BLaER1 treated with 17β-estradiol and CSF1 and Interleukin-3, amounts not matched to agents 10 nM and 100 nM (cell line): ENCODE measurements at regions not wholly inside any gene's neighbourhood (a gene's known extent, or its start where the extent isn't known, plus 50 kb on each side); places are given as distances from the start of the nearest gene placed in this dataset.

Experiments used
- H3K27ac ChIP-seq, 11 experiments: shearing (Covaris generic); formaldehyde crosslinking; 2 replicates each; pipeline ENCODE4 v1.8.1; 2022
- H3K27me3 ChIP-seq, 11 experiments: shearing (Covaris generic); formaldehyde crosslinking; 2 replicates each; pipeline ENCODE4 v1.8.1; 2022
- H3K36me3 ChIP-seq, 11 experiments: shearing (Covaris generic); formaldehyde crosslinking; 2 replicates each; pipeline ENCODE4 v1.8.1; 2022
- H3K4me1 ChIP-seq, 10 experiments: shearing (Covaris generic); formaldehyde crosslinking; 2 replicates each; pipeline ENCODE4 v1.8.1; 2022
- H3K4me2 ChIP-seq, 11 experiments: shearing (Covaris generic); formaldehyde crosslinking; 2 replicates each; pipeline ENCODE4 v1.8.1; 2022
- H3K4me3 ChIP-seq, 10 experiments: shearing (Covaris generic); formaldehyde crosslinking; 2 replicates each; pipeline ENCODE4 v1.8.1; 2022
- H3K9ac ChIP-seq, 11 experiments: shearing (Covaris generic); formaldehyde crosslinking; 2 replicates each; pipeline ENCODE4 v1.8.1; 2022
- H3K9me3 ChIP-seq, 11 experiments: shearing (Covaris generic); formaldehyde crosslinking; replicated peaks in 1 of 11; 2 replicates each; pipeline ENCODE4 v1.8.1; 2022
- H4K20me1 ChIP-seq, 11 experiments: shearing (Covaris generic); formaldehyde crosslinking; 2 replicates each; pipeline ENCODE4 v1.8.1; 2022
- Cebpa-rat ChIP-seq, 11 experiments: shearing (Covaris generic); IDR thresholded peaks; 2 replicates each; pipeline ENCODE4 v1.8.1; 2022

DNA sequence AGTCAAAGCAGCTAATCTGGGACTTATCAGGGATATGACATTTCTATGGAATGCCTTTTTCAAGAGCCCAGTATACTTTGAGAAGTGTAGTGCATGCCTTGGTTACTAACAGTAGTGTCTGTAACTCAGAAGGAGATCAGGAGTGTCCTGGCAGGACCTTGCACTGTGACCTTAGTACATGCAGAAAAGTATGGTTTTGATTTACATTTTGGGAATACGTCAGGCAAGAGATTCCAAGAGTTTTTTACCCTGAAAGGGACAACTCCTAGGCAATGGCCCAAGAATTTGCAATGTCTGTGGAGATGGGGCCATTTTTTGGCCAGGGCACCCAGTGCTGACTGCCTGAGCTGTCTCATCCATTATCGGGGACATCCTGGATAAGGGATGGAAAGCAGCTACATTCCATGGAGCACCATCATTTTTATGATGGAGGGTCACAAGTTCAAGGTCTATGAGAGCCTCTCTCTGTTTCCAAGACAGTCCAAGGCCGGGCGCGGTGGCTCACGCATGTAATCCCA, 80.2 kb downstream of the FAM50B start:
- H3K27ac ChIP-seq, result no peak overlapping the region
- no peak for TF ChIP-seq Cebpa-rat (IDR thresholded peaks at IDR 0.05)
- no peak overlapping the region for H3K4me2 ChIP-seq
- H3K4me3 ChIP-seq, result no peak overlapping the region
- H3K36me3 ChIP-seq, result no peaks in the 10 kb centered on the region
- no peaks in the 10 kb centered on the region for H4K20me1 ChIP-seq
- H3K4me1 ChIP-seq, result peaks cover 0 to 5% (median 4%) of the 10 kb centered on the region in 10 experiments; a peak in 6 of 20 replicates
- no peaks in the 10 kb centered on the region for H3K9me3 ChIP-seq
- no peaks in the 10 kb centered on the region for H3K27me3 ChIP-seq
- H3K9ac ChIP-seq, result no peak overlapping the region

DNA sequence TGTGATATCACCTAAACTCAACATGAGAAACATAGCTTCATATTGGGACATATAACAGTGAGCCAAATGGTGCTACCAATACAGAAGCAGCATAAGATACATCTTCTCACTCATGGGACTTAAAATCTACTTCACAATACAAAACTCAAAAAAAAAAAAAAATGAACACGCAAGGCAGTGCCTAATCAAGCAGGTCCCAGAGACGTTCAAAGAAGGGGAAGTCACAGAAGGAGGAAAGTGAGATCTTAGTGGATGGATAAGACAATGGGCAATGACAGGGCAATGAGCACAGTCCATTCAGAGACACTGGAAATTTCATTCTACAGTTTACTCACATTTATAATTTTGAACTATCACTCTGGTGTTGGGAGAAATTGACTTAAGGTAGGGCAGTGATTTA, 88.3 kb downstream of the FAM50B start:
- H3K4me1 ChIP-seq, result no peaks in the 10 kb centered on the region
- no peak overlapping the region for H3K4me2 ChIP-seq
- H3K27me3 ChIP-seq, result no peaks in the 10 kb centered on the region
- no peaks in the 10 kb centered on the region for H3K9me3 ChIP-seq
- no peak overlapping the region for H3K9ac ChIP-seq
- H3K27ac ChIP-seq, result no peak overlapping the region
- TF ChIP-seq Cebpa-rat (IDR thresholded peaks at IDR 0.05), result no peak
- H3K4me3 ChIP-seq, result no peak overlapping the region
- H4K20me1 ChIP-seq, result no peaks in the 10 kb centered on the region
- H3K36me3 ChIP-seq, result no peaks in the 10 kb centered on the region

DNA sequence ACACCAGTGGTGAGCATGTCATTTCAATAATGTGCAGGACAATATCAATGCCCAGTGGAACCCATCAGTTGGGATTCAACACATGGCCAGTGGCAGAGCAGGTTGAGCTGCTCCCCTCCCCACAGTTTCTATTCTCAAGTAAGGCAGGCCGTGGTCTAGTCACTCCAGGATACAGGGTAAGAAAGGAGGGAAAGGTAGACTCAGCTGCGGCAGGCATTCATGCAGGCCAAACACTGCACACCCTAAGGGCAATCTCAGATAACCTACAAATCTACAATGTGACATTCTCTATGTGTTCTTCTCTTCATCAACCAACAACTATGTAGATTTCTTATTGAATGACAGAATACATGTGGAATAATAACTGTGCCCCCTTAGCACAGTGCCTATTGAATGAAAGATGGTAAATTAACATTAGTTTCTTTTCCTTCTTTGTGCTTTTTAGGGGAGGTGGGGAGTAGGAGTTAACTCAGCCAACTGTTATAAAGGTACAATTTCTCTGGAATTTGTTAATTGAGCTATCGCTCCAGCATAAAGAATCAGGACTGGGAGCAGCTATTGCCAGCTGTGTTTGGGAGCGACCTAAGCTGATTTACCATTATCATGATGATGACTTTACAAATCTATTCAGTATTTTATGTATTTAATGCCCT, 89.7 kb downstream of the FAM50B start:
- H3K4me2 ChIP-seq, result no peak overlapping the region
- no peak for TF ChIP-seq Cebpa-rat (IDR thresholded peaks at IDR 0.05)
- peaks cover 0 to 3% (median 0%) of the 10 kb centered on the region in 10 experiments; a peak in 1 of 20 replicates for H3K4me1 ChIP-seq
- no peaks in the 10 kb centered on the region for H3K27me3 ChIP-seq
- no peak overlapping the region for H3K27ac ChIP-seq
- no peaks in the 10 kb centered on the region for H3K36me3 ChIP-seq
- H3K9me3 ChIP-seq, result no peaks in the 10 kb centered on the region
- H4K20me1 ChIP-seq, result no peaks in the 10 kb centered on the region
- no peak overlapping the region for H3K4me3 ChIP-seq
- H3K9ac ChIP-seq, result no peak overlapping the region

DNA sequence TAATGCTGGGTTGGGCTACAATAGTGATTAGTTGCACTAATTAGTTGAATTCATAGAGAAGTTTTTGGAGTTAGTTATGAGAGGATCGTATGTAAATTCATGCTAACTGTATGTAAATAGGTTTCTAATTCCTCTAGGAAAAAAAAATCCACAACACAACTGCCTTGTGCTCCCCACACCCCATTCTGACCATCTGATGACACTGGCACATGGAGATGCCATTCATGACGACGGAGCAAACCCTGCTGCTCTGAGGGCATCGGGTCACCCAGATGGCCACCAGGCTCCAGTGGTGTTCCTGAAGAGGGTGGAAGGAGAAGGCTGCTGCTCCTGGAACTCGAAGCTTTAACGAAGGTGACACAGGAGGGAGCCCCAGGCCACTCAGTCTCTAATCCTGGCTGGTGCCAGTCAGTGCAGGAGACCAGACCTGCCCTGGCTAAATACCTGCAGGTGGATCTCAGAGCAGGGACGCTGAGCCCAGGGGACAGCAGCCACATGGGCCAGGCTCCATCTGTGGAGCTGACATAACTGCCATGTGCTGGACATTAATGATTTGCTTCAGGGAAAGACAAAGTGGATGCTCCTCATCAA, 90.3 kb downstream of the FAM50B start:
- no peak overlapping the region for H3K27ac ChIP-seq
- H3K27me3 ChIP-seq, result no peaks in the 10 kb centered on the region
- no peak overlapping the region for H3K4me2 ChIP-seq
- no peaks in the 10 kb centered on the region for H3K9me3 ChIP-seq
- no peak for TF ChIP-seq Cebpa-rat (IDR thresholded peaks at IDR 0.05)
- no peaks in the 10 kb centered on the region for H4K20me1 ChIP-seq
- no peaks in the 10 kb centered on the region for H3K36me3 ChIP-seq
- H3K9ac ChIP-seq, result no peak overlapping the region
- no peak overlapping the region for H3K4me3 ChIP-seq
- peaks cover 0 to 3% (median 0%) of the 10 kb centered on the region in 10 experiments; a peak in 1 of 20 replicates for H3K4me1 ChIP-seq

DNA sequence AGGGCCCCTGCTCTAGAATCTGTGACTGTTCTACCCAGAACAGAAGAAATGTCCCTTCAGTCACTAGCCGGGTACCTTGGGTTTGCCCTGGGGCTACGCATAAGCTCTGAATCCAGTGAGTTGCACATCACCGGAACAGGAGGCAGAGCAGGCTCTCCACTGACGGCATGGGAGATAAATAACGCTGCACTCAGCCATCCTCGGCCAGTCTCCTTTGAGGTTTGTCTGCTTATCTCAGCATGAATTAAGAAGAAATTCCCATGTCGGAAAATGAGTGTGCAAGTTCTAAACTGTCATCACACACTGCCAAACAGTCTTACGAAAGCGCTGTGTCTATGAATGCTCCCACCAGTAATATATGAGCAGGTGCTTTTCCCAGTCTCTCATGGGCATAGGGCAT, 90.8 kb downstream of the FAM50B start:
- H3K9ac ChIP-seq, result no peak overlapping the region

DNA sequence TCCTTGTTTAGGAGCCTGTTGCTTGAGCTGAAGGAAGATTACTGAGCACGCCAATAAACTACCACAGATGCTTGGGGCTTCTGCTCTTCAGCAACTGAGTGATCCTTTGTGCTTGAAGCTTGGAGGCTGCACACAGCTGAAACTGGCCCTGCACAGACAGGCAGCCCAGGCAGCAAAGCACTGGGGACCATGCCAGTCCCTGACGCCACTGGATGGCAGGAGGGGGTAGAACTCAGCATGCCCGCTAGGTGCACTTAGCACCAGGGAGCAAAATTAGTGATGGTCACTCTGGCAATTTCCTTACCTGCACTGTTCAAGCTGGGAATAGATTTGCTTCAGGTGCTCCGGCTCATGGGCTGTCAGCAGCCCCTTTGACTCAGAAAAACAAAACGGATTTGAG, 91.5 kb downstream of the FAM50B start:
- H3K9ac ChIP-seq, result no peak overlapping the region
- no peaks in the 10 kb centered on the region for H3K9me3 ChIP-seq
- H3K36me3 ChIP-seq, result no peaks in the 10 kb centered on the region
- H3K4me1 ChIP-seq, result peaks cover 0 to 3% (median 0%) of the 10 kb centered on the region in 10 experiments; a peak in 1 of 20 replicates
- H3K27ac ChIP-seq, result no peak overlapping the region
- TF ChIP-seq Cebpa-rat (IDR thresholded peaks at IDR 0.05), result no peak
- no peaks in the 10 kb centered on the region for H3K27me3 ChIP-seq
- no peak overlapping the region for H3K4me3 ChIP-seq
- H3K4me2 ChIP-seq, result no peak overlapping the region
- no peaks in the 10 kb centered on the region for H4K20me1 ChIP-seq

More for the DNA sequence above, 90.8 kb downstream of the FAM50B start:
- H3K27me3 ChIP-seq, result no peaks in the 10 kb centered on the region
- H3K4me1 ChIP-seq, result peaks cover 0 to 3% (median 0%) of the 10 kb centered on the region in 10 experiments; a peak in 1 of 20 replicates
- no peaks in the 10 kb centered on the region for H3K36me3 ChIP-seq
- H3K9me3 ChIP-seq, result no peaks in the 10 kb centered on the region
- no peak overlapping the region for H3K27ac ChIP-seq
- H4K20me1 ChIP-seq, result no peaks in the 10 kb centered on the region
- TF ChIP-seq Cebpa-rat (IDR thresholded peaks at IDR 0.05), result no peak
- H3K4me2 ChIP-seq, result no peak overlapping the region
- H3K4me3 ChIP-seq, result no peak overlapping the region

DNA sequence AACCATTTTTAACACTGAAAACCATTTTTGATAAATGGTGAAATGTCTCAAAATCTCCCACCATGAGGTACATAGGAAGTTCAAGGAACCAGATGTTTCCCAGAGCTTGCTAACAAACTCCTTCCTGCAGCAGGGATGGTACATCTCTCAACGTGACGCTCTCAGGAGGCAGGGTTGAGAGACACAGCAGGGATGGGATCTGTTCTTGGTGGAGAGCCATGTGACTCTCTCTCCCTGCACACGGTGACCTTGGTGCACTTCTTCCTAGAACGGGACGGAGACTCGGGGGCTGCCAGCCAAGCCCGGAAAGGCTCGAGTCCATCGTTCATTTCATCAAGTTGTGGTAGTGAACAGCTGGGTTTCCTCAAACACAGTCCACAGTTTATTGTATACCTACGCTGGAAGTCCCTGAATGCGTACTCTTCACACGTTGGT, 94.2 kb downstream of the FAM50B start:
- Histone ChIP-seq H3K4me2 (no peak overlapping the region; a peak in 1 of 22 replicates), H3K9me3 (no peaks in the 10 kb centered on the region), H3K27ac (no peak overlapping the region), H3K4me3 (no peak overlapping the region), H3K27me3 (no peaks in the 10 kb centered on the region), H4K20me1 (no peaks in the 10 kb centered on the region), H3K36me3 (no peaks in the 10 kb centered on the region), H3K4me1 (peaks cover 0 to 3% (median 0%) of the 10 kb centered on the region in 10 experiments; a peak in 1 of 20 replicates), H3K9ac (no peak overlapping the region)
- no peak for TF ChIP-seq Cebpa-rat (IDR thresholded peaks at IDR 0.05)

DNA sequence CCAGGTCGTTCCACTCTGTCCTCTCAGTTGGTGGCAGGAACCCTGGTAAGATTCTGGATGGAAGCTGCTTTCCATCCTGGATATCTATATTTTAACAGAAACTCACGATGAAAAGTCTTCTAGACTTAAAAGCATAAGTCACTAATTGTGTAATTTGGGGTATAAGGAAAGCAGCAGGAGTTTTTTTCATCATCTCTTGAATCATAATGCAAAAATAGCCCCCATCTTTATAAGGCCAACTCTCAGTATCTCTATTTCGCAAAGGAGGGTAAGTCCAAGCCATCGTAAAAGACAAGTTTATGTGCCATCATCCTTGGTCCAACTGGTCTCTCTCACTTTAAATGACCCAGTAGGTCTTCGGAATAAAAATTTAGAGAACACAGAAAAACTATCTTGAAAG, 95.1 kb downstream of the FAM50B start:
- no peaks in the 10 kb centered on the region for H3K36me3 ChIP-seq
- no peak for TF ChIP-seq Cebpa-rat (IDR thresholded peaks at IDR 0.05)
- no peaks in the 10 kb centered on the region for H3K27me3 ChIP-seq
- no peak overlapping the region for H3K9ac ChIP-seq
- no peak overlapping the region for H3K4me2 ChIP-seq
- H4K20me1 ChIP-seq, result no peaks in the 10 kb centered on the region
- no peaks in the 10 kb centered on the region for H3K9me3 ChIP-seq
- peaks cover 0 to 3% (median 0%) of the 10 kb centered on the region in 10 experiments; a peak in 1 of 20 replicates for H3K4me1 ChIP-seq
- no peak overlapping the region for H3K4me3 ChIP-seq
- H3K27ac ChIP-seq, result no peak overlapping the region

DNA sequence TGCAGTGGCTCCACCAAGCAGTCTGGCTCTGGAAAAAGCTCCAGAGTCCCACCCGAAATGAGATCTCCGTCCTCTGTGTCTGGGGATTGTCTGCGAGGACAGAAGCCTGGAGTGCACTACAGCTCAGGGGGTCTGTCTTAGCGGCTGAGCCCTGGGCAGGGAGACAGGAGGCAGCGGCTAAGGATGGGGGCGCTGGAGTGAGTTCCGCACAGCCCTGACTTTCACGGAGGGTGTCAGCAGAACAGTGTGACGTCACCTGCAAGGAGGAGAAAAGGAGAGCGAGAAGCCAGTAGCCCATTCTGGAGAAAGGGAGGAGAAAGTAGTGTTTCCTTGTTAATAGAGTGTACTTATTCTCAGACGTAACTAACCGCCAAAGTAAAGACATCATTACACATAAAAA, 97.6 kb downstream of the FAM50B start:
- no peak for TF ChIP-seq Cebpa-rat (IDR thresholded peaks at IDR 0.05)
- Histone ChIP-seq H3K4me1 (peaks cover 0 to 3% (median 0%) of the 10 kb centered on the region in 10 experiments; a peak in 1 of 20 replicates), H3K27me3 (no peaks in the 10 kb centered on the region), H3K9ac (no peak overlapping the region), H3K27ac (no peak overlapping the region), H3K9me3 (peaks cover 0 to 11% (median 6%) of the 10 kb centered on the region in 11 experiments; a peak in 8 of 22 replicates), H3K4me2 (no peak overlapping the region), H3K4me3 (no peak overlapping the region), H4K20me1 (no peaks in the 10 kb centered on the region), H3K36me3 (no peaks in the 10 kb centered on the region)
